ENCODE measurements at regions not wholly inside any gene's neighbourhood (a gene's known extent, or its start where the extent isn't known, plus 50 kb on each side); places are given as distances from the start of the nearest gene placed in this dataset.

DNA sequence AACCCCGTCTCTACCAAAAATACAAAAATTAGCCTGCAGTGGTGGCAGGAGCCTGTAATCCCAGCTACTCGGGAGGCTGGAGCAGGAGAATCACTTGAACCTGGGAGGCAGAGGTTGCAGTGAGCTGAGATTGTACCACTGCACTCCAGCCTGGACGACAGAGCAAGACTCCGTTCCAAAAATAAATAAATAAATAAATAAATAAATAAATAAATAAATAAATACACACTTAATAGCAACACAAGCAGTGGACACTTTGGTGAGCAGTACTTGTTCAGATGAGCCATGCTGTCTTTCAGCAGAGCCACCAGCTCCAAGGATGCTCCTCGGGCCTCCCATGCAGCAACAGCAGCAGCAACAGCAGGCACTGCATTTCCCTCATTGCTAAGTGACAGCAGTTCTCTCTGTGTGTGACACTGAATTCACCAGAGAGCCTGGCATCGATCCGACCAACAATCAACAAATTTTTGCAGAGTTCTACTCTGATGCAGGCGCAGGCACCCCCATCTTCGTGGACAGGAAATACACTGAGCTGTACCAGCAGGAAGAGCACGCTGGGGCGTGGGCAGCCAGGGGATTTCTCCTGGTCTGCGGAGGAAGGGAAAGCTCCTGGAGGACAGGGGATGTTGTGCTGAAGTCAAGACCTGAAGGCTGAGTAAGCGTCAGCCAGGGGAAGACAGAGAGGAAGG is 54.0 kb upstream of the SNX9 start:
- no peak overlapping the region for H3K27ac ChIP-seq
- DNase-seq = no peak
- intact Hi-C loops (cut with DNase I) = no loop called here
- H3K27me3 ChIP-seq = no peaks in the 10 kb centered on the region
- H3K4me1 ChIP-seq = peaks cover 9 to 19% of the 10 kb centered on the region in 2 donors
- no peaks in the 10 kb centered on the region for H3K9me3 ChIP-seq
- no peaks in the 10 kb centered on the region for H3K36me3 ChIP-seq
- TF ChIP-seq POLR2A (IDR thresholded peaks at IDR 0.05) (no peak), CTCF (IDR thresholded peaks at IDR 0.05) (no peak)
- H3K4me3 ChIP-seq (replicated peaks in 1 of 3) = no peak overlapping the region
- 88 to 94% methylated on average over 11 to 13 of the region's 13 CpGs for WGBS, 2 donors

DNA sequence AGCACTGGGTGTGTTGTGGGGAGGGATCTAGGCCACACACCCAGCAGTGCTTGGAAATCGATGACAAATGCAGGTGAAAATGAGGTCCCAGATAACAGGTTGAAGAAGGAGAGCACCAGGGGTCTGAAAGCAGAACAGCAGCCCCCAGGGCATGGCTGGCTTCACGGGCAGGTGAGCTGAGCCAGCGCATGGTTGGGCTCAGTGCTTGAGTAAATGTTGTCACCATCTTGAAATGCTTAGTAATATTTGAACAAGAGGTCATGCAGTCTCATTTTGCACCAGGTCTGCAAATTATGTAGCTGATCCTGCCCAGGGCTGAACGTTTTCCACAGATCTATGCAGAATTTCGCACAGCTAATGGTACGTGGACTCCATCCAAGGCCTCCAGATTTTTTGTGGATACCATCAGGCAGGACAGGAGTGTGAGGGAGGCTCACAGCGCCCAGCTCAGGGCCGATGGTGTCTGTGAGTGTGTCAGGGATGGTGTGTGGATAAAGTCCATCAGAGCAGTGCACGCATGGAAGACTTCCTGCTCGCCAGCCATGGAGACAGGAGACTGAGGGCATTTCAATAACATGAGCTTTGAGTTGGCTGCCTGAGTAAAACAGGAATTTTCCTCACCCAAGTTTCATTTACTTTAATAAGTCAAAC is 53.1 kb upstream of the SNX9 start:
- Histone ChIP-seq H3K9me3 (no peaks in the 10 kb centered on the region), H3K27ac (no peak overlapping the region), H3K36me3 (no peaks in the 10 kb centered on the region), H3K27me3 (no peaks in the 10 kb centered on the region), H3K4me3 (replicated peaks in 1 of 3) (no peak overlapping the region), H3K4me1 (peaks cover 7 to 11% of the 10 kb centered on the region in 2 donors)
- TF ChIP-seq POLR2A (IDR thresholded peaks at IDR 0.05) (no peak), CTCF (IDR thresholded peaks at IDR 0.05) (no peak)
- WGBS, 2 donors = 87 to 91% methylated on average over 10 of the region's 10 CpGs
- intact Hi-C loops (cut with DNase I) = no loop called here
- no peak for DNase-seq

GRCh38 chr6:157770946-157771345 is 52.1 kb upstream of the SNX9 start:
- no peak overlapping the region for H3K27ac ChIP-seq
- no peak for DNase-seq
- no peaks in the 10 kb centered on the region for H3K36me3 ChIP-seq
- H3K9me3 ChIP-seq = no peaks in the 10 kb centered on the region
- intact Hi-C loops (cut with DNase I) = no loop called here
- 96 to 98% methylated on average over 1 of the region's 1 CpG for WGBS, 2 donors
- peaks cover 7 to 9% of the 10 kb centered on the region in 2 donors for H3K4me1 ChIP-seq
- no peak for TF ChIP-seq CTCF (IDR thresholded peaks at IDR 0.05)
- TF ChIP-seq POLR2A (IDR thresholded peaks at IDR 0.05) = no peak
- no peaks in the 10 kb centered on the region for H3K27me3 ChIP-seq
- H3K4me3 ChIP-seq (replicated peaks in 1 of 3) = no peak overlapping the region

DNA sequence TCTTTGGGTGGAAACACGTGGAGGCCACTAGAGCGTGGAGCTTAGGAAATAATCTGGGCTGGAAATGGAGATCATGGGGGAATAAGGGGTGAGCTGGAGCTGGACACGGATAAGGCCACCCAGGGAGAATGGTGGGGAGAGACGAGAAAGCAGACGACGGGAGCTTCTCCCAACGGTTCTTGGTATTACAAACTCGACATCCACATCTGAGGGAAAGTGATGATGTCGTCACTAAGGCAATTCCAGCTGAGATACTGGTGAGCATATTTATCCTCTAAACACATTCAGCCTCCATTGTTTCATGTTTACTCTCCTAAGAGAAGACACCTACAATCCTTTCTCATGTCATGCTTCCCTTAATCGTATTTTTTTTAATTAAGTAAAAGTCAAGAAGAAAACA is 50.2 kb upstream of the SNX9 start:
- 91 to 92% methylated on average over 10 of the region's 10 CpGs for WGBS, 2 donors
- intact Hi-C loops (cut with DNase I) = no loop called here
- no peak overlapping the region for H3K27ac ChIP-seq
- no peak for DNase-seq
- no peak overlapping the region for H3K4me3 ChIP-seq (replicated peaks in 1 of 3)
- peaks cover 7 to 9% of the 10 kb centered on the region in 2 donors for H3K4me1 ChIP-seq
- H3K27me3 ChIP-seq = no peaks in the 10 kb centered on the region
- H3K9me3 ChIP-seq = no peaks in the 10 kb centered on the region
- TF ChIP-seq CTCF (IDR thresholded peaks at IDR 0.05) (no peak), POLR2A (IDR thresholded peaks at IDR 0.05) (no peak)
- H3K36me3 ChIP-seq = no peaks in the 10 kb centered on the region
